Gastrocnemius medialis (tissue), 4 donors: ENCODE measurements at regions not wholly inside any gene's neighbourhood (a gene's known extent, or its start where the extent isn't known, plus 50 kb on each side); places are given as distances from the start of the nearest gene placed in this dataset.
"Not testable (repeated sequence)": the region's sequence is repeated elsewhere in the genome, so short reads cannot be mapped to it uniquely, and the experiment has no call there.

ENCODE experiments used
- ATAC-seq, 2 donors: fragments of 150-250 bp; one replicate each; pipeline ENCODE4 v1.9.1; 2016
- DNase-seq, 2 donors: peaks; one replicate each; pipeline ENCODE4 v3.0.0-alpha.2; 2019
- H3K27ac ChIP-seq, 4 donors: fragments of 200-600 bp; sonication (generic); 1 replicate in 1 of 4; 2 replicates in 3 of 4; pipeline ENCODE4 v1.5.1; 2016 to 2018; ENCODE audit warnings: mild to moderate bottlenecking in 2 of 4, moderate library complexity in 1 of 4
- H3K27me3 ChIP-seq, 3 donors: fragments of 200-600 bp; sonication (generic) in 2 of 3; 1 replicate in 1 of 3; 2 replicates in 2 of 3; pipeline versions ENCODE4 v1.5.1 to v1.6.0; 2016 to 2019; ENCODE audit warnings: mild to moderate bottlenecking in 1 of 3, moderate library complexity in 1 of 3
- H3K36me3 ChIP-seq, 2 donors: fragments of 200-600 bp; sonication (generic) in 1 of 2; one replicate each; pipeline ENCODE4 v1.5.1; 2017 to 2018
- H3K4me1 ChIP-seq, 2 donors: fragments of 200-600 bp; sonication (generic) in 1 of 2; one replicate each; pipeline ENCODE4 v1.5.1; 2016 to 2017; ENCODE audit warnings: mild to moderate bottlenecking in 2 of 2
- H3K4me3 ChIP-seq, 4 donors: fragments of 200-600 bp; sonication (generic) in 3 of 4; 1 replicate in 1 of 4; 2 replicates in 3 of 4; pipeline ENCODE4 v1.5.1; 2016 to 2019; ENCODE audit warnings: mild to moderate bottlenecking in 2 of 4
- H3K9me3 ChIP-seq, 3 donors: fragments of 200-600 bp; sonication (generic) in 2 of 3; 1 replicate in 1 of 3; 2 replicates in 2 of 3; pipeline ENCODE4 v1.5.1; 2016 to 2019
- CTCF ChIP-seq, 5 experiments: fragments of 450-650 bp in 3 of 5; fragments of 200-600 bp in 2 of 5; sonication (generic) in 2 of 5; IDR thresholded peaks in 4 of 5; conservative IDR thresholded peaks in 1 of 5; 1 replicate in 4 of 5; 2 replicates in 1 of 5; pipeline ENCODE4 v1.5.1; 2016 to 2019; ENCODE audit warnings: antibody characterized with exemption in 5 of 5, mild to moderate bottlenecking in 3 of 5, moderate library complexity in 3 of 5
- POLR2A ChIP-seq, 2 donors: fragments of 450-650 bp; IDR thresholded peaks; one replicate each; pipeline ENCODE4 v1.6.1; 2017; ENCODE audit warnings: antibody characterized with exemption in 2 of 2, mild to moderate bottlenecking in 2 of 2, moderate library complexity in 2 of 2
- in situ Hi-C, 4 donors: fragments of 200-750 bp; cut with MboI; loops; one replicate each; pipeline versions ENCODE4 v1.15.0 to v1.8.0; 2017; ENCODE audit warnings: low sequenced_read_pairs in 4 of 4
- intact Hi-C: fragments of 100-400 bp; cut with DNase I; formaldehyde crosslinking; loops from one replicate; pipeline ENCODE4 v1.15.1; 2023; ENCODE audit warnings: low total_unique reads

- Histone ChIP-seq H3K4me1 (no peaks in the 10 kb centered on the region), H3K9me3 (no peaks in the 10 kb centered on the region), H3K27me3 (no peaks in the 10 kb centered on the region), H3K36me3 (no peaks in the 10 kb centered on the region), H3K27ac (no peak overlapping the region), H3K4me3 (no peak overlapping the region)
- no peak for TF ChIP-seq CTCF (IDR thresholded peaks at IDR 0.05 in 4 of 5, conservative IDR thresholded peaks at IDR 0.05 in 1 of 5)
- no peak for TF ChIP-seq POLR2A (IDR thresholded peaks at IDR 0.05)
- in situ Hi-C loops (no loop called here), intact Hi-C loops (no loop called here)
- DNase-seq (no peak), ATAC-seq (no peak)
Observed at GRCh38 chr5:87536365-87536764, 123.6 kb upstream of the CCNH start.

GRCh38 chr5:87535706-87536105 lies 123.0 kb upstream of the CCNH start:
- no peak for ATAC-seq
- DNase-seq, result no peak
- in situ Hi-C loops, result no loop called here
- intact Hi-C loops, result no loop called here
- no peak for TF ChIP-seq CTCF (IDR thresholded peaks at IDR 0.05 in 4 of 5, conservative IDR thresholded peaks at IDR 0.05 in 1 of 5)
- TF ChIP-seq POLR2A (IDR thresholded peaks at IDR 0.05), result no peak
- no peaks in the 10 kb centered on the region for H3K27me3 ChIP-seq
- no peaks in the 10 kb centered on the region for H3K36me3 ChIP-seq
- H3K27ac ChIP-seq, result no peak overlapping the region
- no peaks in the 10 kb centered on the region for H3K9me3 ChIP-seq
- no peak overlapping the region for H3K4me3 ChIP-seq
- H3K4me1 ChIP-seq, result no peaks in the 10 kb centered on the region

GRCh38 chr5:87529486-87530076 lies 116.9 kb upstream of the CCNH start:
- Histone ChIP-seq H3K36me3 (no peaks in the 10 kb centered on the region), H3K4me3 (no peak overlapping the region), H3K27ac (no peak overlapping the region), H3K4me1 (no peaks in the 10 kb centered on the region), H3K27me3 (no peaks in the 10 kb centered on the region), H3K9me3 (no peaks in the 10 kb centered on the region)
- in situ Hi-C loops, result no loop called here
- DNase-seq (no peak), ATAC-seq (no peak)
- TF ChIP-seq CTCF (IDR thresholded peaks at IDR 0.05 in 4 of 5, conservative IDR thresholded peaks at IDR 0.05 in 1 of 5) (no peak), POLR2A (IDR thresholded peaks at IDR 0.05) (no peak)
- intact Hi-C loops, result no loop called here

- intact Hi-C loops, result no loop called here
- Histone ChIP-seq H3K27ac (no peak overlapping the region), H3K9me3 (no peaks in the 10 kb centered on the region), H3K4me1 (no peaks in the 10 kb centered on the region), H3K27me3 (no peaks in the 10 kb centered on the region), H3K4me3 (no peak overlapping the region), H3K36me3 (no peaks in the 10 kb centered on the region)
- in situ Hi-C loops, result no loop called here
- no peak for ATAC-seq
- DNase-seq, result no peak
- no peak for TF ChIP-seq POLR2A (IDR thresholded peaks at IDR 0.05)
- no peak for TF ChIP-seq CTCF (IDR thresholded peaks at IDR 0.05 in 4 of 5, conservative IDR thresholded peaks at IDR 0.05 in 1 of 5)
Observed at GRCh38 chr5:87526131-87526530, 113.4 kb upstream of the CCNH start.

GRCh38 chr5:87524217-87524616 lies 111.5 kb upstream of the CCNH start:
- Histone ChIP-seq H3K4me3 (no peak overlapping the region), H3K36me3 (no peaks in the 10 kb centered on the region), H3K27me3 (no peaks in the 10 kb centered on the region), H3K4me1 (no peaks in the 10 kb centered on the region), H3K27ac (no peak overlapping the region), H3K9me3 (no peaks in the 10 kb centered on the region)
- TF ChIP-seq CTCF (IDR thresholded peaks at IDR 0.05 in 4 of 5, conservative IDR thresholded peaks at IDR 0.05 in 1 of 5) (no peak), POLR2A (IDR thresholded peaks at IDR 0.05) (no peak)
- intact Hi-C loops, result no loop called here
- DNase-seq, result no peak
- in situ Hi-C loops, result no loop called here
- no peak for ATAC-seq

GRCh38 chr5:87511778-87512177 lies 99.0 kb upstream of the CCNH start:
- H3K27ac ChIP-seq, H3K36me3 ChIP-seq, H3K4me1 ChIP-seq, in situ Hi-C loops, DNase-seq, H3K27me3 ChIP-seq, ATAC-seq, H3K4me3 ChIP-seq, H3K9me3 ChIP-seq, intact Hi-C loops: not testable (repeated sequence)
